ENCODE measurements at regions not wholly inside any gene's neighbourhood (a gene's known extent, or its start where the extent isn't known, plus 50 kb on each side); places are given as distances from the start of the nearest gene placed in this dataset.

DNA sequence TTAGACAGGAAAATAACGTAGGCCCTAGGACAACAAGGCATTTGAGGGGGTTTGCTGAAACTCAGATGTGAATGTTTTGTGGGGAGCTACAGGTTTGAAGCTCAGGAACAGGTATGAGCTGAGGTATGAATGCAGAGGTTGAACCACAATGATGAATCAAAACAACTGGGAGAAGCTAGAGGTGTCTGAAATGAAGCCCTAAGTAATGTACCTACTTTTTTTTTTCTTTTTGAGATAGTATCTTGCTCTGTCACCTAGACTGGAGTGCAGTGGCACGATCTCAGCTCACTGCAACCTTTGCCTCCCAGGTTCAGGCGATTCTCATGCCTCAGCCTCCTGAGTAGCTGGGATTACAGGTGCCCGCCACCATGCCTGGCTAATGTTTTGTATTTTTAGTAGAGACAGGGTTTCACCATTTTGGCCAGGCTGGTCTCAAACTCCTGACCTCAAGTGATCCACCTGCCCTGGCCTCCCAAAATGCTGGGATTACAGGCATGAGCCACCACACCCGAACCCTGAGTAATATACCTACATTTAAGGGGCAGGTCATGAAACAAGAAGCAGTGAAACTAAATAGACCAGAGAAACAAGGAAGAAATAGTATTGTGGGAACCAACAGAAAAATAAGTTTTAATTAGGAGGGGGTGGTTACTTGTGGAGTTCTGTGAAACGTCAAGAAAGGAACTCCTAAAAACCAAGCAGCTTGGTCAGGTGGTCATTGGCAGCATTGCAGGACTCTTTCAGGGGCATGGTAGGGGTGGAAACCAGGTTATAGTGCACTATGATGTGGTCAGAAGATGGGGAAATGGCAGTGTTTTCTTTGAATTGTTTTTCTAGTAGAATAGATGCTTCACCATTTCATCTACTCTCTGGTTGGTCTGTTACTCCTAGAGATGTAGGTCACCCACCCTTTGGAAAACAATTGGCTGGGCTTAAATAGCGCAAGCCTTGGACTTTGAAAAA lies 138.1 kb downstream of the CD164 start:
- no peak for TF ChIP-seq POLR2A (IDR thresholded peaks at IDR 0.05; ENCODE audit: low read length)
- TF ChIP-seq GATA1 (IDR thresholded peaks at IDR 0.05; ENCODE audit: low read depth, low read length): no peak
